ENCODE measurements at regions not wholly inside any gene's neighbourhood (a gene's known extent, or its start where the extent isn't known, plus 50 kb on each side); places are given as distances from the start of the nearest gene placed in this dataset.
"Not testable (repeated sequence)": the region's sequence is repeated elsewhere in the genome, so short reads cannot be mapped to it uniquely, and the experiment has no call there.

GRCh38 chr2:14831458-14831857 lies 198.9 kb downstream of the LRATD1 start:
- DNase-seq = no peak

- DNase-seq = no peak
Observed at GRCh38 chr2:14843507-14844204, 211.1 kb downstream of the LRATD1 start.

- no peak for DNase-seq
Observed at GRCh38 chr2:14855751-14856150, 223.2 kb downstream of the LRATD1 start.

- DNase-seq = no peak
Observed at GRCh38 chr2:14861181-14861580, 228.7 kb downstream of the LRATD1 start.

GRCh38 chr2:14866736-14867352 lies 234.3 kb downstream of the LRATD1 start:
- DNase-seq = peak; percentile 22

GRCh38 chr2:14867853-14868252 lies 235.3 kb downstream of the LRATD1 start:
- no peak for DNase-seq

- peak; percentile 94 for DNase-seq
Observed at GRCh38 chr2:14872779-14873325, 240.3 kb downstream of the LRATD1 start.

GRCh38 chr2:14881651-14882327 lies 249.3 kb downstream of the LRATD1 start:
- no peak for DNase-seq

- no peak for DNase-seq
Observed at GRCh38 chr2:14884651-14885050, 252.1 kb downstream of the LRATD1 start.

- no peak for DNase-seq
Observed at GRCh38 chr2:14891546-14891945, 259.0 kb downstream of the LRATD1 start.

GRCh38 chr2:14896330-14897030 lies 264.0 kb downstream of the LRATD1 start:
- no peak for DNase-seq

- no peak for DNase-seq
Observed at GRCh38 chr2:14899621-14900414, 267.3 kb downstream of the LRATD1 start.

- peak; percentile 20 for DNase-seq
Observed at GRCh38 chr2:14901737-14902136, 269.2 kb downstream of the LRATD1 start.

GRCh38 chr2:14902953-14903352 lies 270.4 kb downstream of the LRATD1 start:
- DNase-seq = peak; percentile 77

GRCh38 chr2:14903709-14904374 lies 271.3 kb downstream of the LRATD1 start:
- DNase-seq = peak; percentile 11

GRCh38 chr2:14904378-14904777 lies 271.9 kb downstream of the LRATD1 start:
- not testable (repeated sequence) for DNase-seq

GRCh38 chr2:14905571-14905970 lies 273.1 kb downstream of the LRATD1 start:
- DNase-seq = no peak

- DNase-seq = peak; percentile 99
Observed at GRCh38 chr2:14907014-14907612, 274.6 kb downstream of the LRATD1 start.

- DNase-seq = no peak
Observed at GRCh38 chr2:14909795-14910194, 277.3 kb downstream of the LRATD1 start.

GRCh38 chr2:14910654-14911053 lies 278.1 kb downstream of the LRATD1 start:
- no peak for DNase-seq

GRCh38 chr2:14915983-14916382 lies 283.5 kb downstream of the LRATD1 start:
- DNase-seq = no peak

All from MV-4-11 (cell line).